Liver (tissue), 3 donors: ENCODE measurements at regions not wholly inside any gene's neighbourhood (a gene's known extent, or its start where the extent isn't known, plus 50 kb on each side); places are given as distances from the start of the nearest gene placed in this dataset.

Experiments used
- CTCF ChIP-seq: fragments of 150-350 bp; IDR thresholded peaks from 2 replicates; pipeline ENCODE4 v1.5.1; 2017; ENCODE audit warnings: improper control_type of control experiment, low read depth, low read length; ENCODE audit not compliant: missing input control
- GABPA ChIP-seq, 2 donors: IDR thresholded peaks in 1 of 2; conservative IDR thresholded peaks in 1 of 2; 2 replicates each; pipeline ENCODE4 v1.6.1; 2016; ENCODE audit warnings: antibody characterized with exemption in 2 of 2, mild to moderate bottlenecking in 1 of 2, moderate library complexity in 1 of 2
- JUND ChIP-seq, 2 donors: IDR thresholded peaks; 2 replicates each; pipeline ENCODE4 v1.6.1; 2016; ENCODE audit warnings: antibody characterized with exemption in 2 of 2
- RAD21 ChIP-seq, 2 donors: IDR thresholded peaks; 2 replicates each; pipeline ENCODE4 v1.6.1; 2016; ENCODE audit warnings: antibody characterized with exemption in 2 of 2, mild to moderate bottlenecking in 2 of 2
- SP1 ChIP-seq: IDR thresholded peaks from 2 replicates; pipeline ENCODE4 v1.6.1; 2018; ENCODE audit warnings: antibody characterized with exemption, mild to moderate bottlenecking
- YY1 ChIP-seq: IDR thresholded peaks from 2 replicates; pipeline ENCODE4 v1.6.1; 2016; ENCODE audit warnings: antibody characterized with exemption, mild to moderate bottlenecking
- TF ChIP-seq, protein P1 (sequence below): IDR thresholded peaks from 2 replicates; pipeline ENCODE4 v1.6.1; 2016; ENCODE audit warnings: antibody characterized with exemption
- TF ChIP-seq, protein P2 (sequence below): IDR thresholded peaks from 2 replicates; pipeline ENCODE4 v1.6.1; 2016; ENCODE audit warnings: antibody characterized with exemption
- donor health status: healthy.
- donor health status: healthy.

GRCh38 chr4:75126058-75126457 lies 193.1 kb downstream of the PARM1 start:
- TF ChIP-seq CTCF (no peak), YY1 (no peak), RAD21 (IDR thresholded peaks at IDR 0.05) (no peak), SP1 (no peak), JUND (IDR thresholded peaks at IDR 0.05) (no peak), GABPA (IDR thresholded peaks at IDR 0.05 in 1 of 2, conservative IDR thresholded peaks at IDR 0.05 in 1 of 2) (no peak)
- TF ChIP-seq, protein P1, sequence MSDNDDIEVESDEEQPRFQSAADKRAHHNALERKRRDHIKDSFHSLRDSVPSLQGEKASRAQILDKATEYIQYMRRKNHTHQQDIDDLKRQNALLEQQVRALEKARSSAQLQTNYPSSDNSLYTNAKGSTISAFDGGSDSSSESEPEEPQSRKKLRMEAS: no peak
- TF ChIP-seq, protein P2, sequence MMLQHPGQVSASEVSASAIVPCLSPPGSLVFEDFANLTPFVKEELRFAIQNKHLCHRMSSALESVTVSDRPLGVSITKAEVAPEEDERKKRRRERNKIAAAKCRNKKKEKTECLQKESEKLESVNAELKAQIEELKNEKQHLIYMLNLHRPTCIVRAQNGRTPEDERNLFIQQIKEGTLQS: no peak
